ENCODE measurements at regions not wholly inside any gene's neighbourhood (a gene's known extent, or its start where the extent isn't known, plus 50 kb on each side); places are given as distances from the start of the nearest gene placed in this dataset.

DNA sequence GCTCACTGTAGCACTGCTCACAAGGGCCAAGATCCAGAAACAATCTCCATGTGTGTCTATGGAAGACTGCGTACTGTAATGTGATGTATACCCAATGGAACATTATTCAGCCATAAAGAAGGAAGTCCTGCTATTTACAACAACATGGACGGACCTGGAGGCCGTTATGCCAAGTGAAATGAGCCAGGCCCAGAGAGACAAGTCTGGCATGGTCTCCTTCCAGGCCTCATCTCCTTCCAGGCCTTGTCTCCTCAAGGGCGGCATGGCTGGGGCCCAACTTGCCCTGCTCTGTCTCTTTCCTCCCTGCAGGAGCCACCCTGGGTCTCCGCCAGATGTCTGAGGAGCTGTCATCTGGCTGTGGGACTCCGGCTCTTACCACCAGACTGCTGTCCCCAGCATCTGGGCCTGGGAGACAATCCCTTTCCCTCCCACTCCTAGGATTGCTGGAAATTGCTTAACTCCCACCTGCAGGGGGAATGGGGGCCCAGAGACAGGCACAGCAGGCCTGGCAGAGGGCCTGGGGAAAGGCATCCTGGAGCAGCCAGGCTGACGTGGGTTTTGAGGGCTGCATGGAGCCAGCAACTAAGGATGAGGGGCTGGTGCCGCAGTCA, 1326.6 kb downstream of the TBC1D22A start:
- Mint-ChIP-seq H3K4me3 (no peak overlapping the region), H3K27me3 (ENCODE audit: insufficient read depth) (peaks cover 4% of the 10 kb centered on the region), H3K36me3 (ENCODE audit: low read depth) (peaks cover 16% of the 10 kb centered on the region), H3K9me3 (peaks cover 53% of the 10 kb centered on the region), H3K4me1 (ENCODE audit: low read depth) (no peaks in the 10 kb centered on the region), H3K27ac (no peak overlapping the region)
- no peak for TF ChIP-seq CTCF (IDR thresholded peaks at IDR 0.05)
- DNase-seq = no peak

DNA sequence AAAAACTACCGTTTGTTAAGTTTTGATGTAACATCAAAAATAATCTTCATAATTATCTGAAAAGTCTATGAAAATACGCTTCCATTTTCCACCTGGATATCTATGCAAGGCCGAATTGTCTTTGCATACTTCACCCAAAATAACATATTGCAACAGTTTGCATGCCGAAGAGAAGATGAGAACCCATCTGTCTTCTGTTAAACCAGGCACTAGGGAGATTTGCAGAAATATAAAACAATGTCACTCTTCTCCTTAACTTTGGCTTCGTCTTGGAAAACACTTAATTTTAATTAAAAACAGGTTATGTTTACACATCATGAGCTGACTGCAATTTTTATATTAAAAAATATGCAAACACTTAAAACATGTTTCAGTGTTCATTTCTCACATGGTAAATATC, 1325.8 kb downstream of the TBC1D22A start:
- peaks cover 5% of the 10 kb centered on the region for H3K27me3 Mint-ChIP-seq (ENCODE audit: insufficient read depth)
- no peak overlapping the region for H3K27ac Mint-ChIP-seq
- TF ChIP-seq CTCF (IDR thresholded peaks at IDR 0.05) = no peak
- H3K9me3 Mint-ChIP-seq = peaks cover 52% of the 10 kb centered on the region
- H3K36me3 Mint-ChIP-seq (ENCODE audit: low read depth) = peaks cover 16% of the 10 kb centered on the region
- H3K4me1 Mint-ChIP-seq (ENCODE audit: low read depth) = no peaks in the 10 kb centered on the region
- H3K4me3 Mint-ChIP-seq = no peak overlapping the region
- no peak for DNase-seq

GRCh38 chr22:48085901-48086645, 1323.6 kb downstream of the TBC1D22A start:
- peaks cover 66% of the 10 kb centered on the region for H3K9me3 Mint-ChIP-seq

DNA sequence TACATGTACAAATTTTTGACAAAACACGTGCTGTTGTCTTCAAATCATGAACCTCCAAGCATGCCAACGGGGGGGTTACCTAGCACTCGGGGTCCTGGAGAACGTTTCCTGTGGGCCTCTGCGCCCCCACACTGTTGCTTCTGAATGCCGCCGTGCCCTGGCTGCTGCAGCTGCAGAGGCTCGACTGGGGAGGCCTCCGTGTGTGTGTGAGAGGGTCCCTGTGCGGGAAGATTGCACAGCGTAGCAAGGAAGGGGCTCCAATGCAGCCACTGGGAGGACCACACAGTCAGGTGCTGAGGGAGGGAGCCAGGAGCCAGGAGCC, 1322.2 kb downstream of the TBC1D22A start:
- Mint-ChIP-seq H3K27ac (no peak overlapping the region), H3K36me3 (ENCODE audit: low read depth) (peaks cover 13% of the 10 kb centered on the region), H3K4me3 (no peak overlapping the region), H3K4me1 (ENCODE audit: low read depth) (no peaks in the 10 kb centered on the region), H3K27me3 (ENCODE audit: insufficient read depth) (peaks cover 5% of the 10 kb centered on the region), H3K9me3 (peaks cover 73% of the 10 kb centered on the region)
- TF ChIP-seq CTCF (IDR thresholded peaks at IDR 0.05) = no peak
- no peak for DNase-seq

More at GRCh38 chr22:48085901-48086645, 1323.6 kb downstream of the TBC1D22A start:
- no peak overlapping the region for H3K4me3 Mint-ChIP-seq
- H3K27me3 Mint-ChIP-seq (ENCODE audit: insufficient read depth) = peaks cover 5% of the 10 kb centered on the region
- no peak for TF ChIP-seq CTCF (IDR thresholded peaks at IDR 0.05)
- H3K36me3 Mint-ChIP-seq (ENCODE audit: low read depth) = peaks cover 16% of the 10 kb centered on the region
- no peaks in the 10 kb centered on the region for H3K4me1 Mint-ChIP-seq (ENCODE audit: low read depth)
- no peak for DNase-seq
- H3K27ac Mint-ChIP-seq = no peak overlapping the region

DNA sequence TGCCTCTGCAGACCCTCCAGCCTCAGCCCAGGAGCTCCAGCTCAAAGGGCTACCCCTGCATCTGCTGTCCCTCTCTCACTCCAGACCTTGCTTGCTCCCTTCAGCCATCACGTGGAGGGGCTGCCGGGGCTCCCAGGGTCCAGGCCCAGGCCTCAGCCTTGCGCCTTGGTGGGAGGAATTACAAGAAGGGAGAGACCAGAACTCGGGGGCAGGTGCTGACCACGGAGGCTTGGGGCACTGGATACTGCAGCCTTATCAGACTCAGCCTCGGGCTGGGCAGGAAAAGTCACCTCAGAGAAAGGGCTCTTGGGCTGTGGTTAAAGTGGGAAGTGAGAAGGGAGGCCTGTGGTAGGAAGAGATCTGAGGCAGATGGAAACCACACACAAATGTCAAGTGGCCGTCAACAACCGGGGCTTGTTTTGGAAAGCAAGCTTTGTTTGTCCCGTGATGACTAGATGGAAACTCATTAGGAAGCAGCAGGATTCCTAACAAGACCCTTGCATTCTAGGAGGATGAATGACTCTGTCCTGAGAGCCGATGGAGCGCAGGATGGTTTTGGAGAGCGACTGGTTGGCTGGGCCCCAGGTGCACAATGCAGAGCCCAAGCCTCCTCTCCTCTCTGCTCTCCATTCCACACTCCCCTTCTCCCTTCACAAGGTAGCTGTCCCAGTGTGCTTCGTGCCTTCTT, 1321.7 kb downstream of the TBC1D22A start:
- no peak for DNase-seq
- Mint-ChIP-seq H3K27me3 (ENCODE audit: insufficient read depth) (peaks cover 5% of the 10 kb centered on the region), H3K4me1 (ENCODE audit: low read depth) (no peaks in the 10 kb centered on the region), H3K9me3 (peaks cover 75% of the 10 kb centered on the region), H3K4me3 (no peak overlapping the region), H3K36me3 (ENCODE audit: low read depth) (peaks cover 12% of the 10 kb centered on the region), H3K27ac (no peak overlapping the region)
- TF ChIP-seq CTCF (IDR thresholded peaks at IDR 0.05) = no peak
